HG02759 (cell line): ENCODE measurements at regions not wholly inside any gene's neighbourhood (a gene's known extent, or its start where the extent isn't known, plus 50 kb on each side); places are given as distances from the start of the nearest gene placed in this dataset.

Experiments
- ATAC-seq: cut with Tn5 transposase; IDR thresholded peaks from one replicate; pipeline ENCODE4 v1.9.1; 2021; ENCODE audit warnings: mild to moderate bottlenecking, moderate library complexity; ENCODE audit not compliant: unreplicated experiment

GRCh38 chr16:79691007-79691406 is 90.5 kb upstream of the MAF start:
- ATAC-seq = no peak

- ATAC-seq = no peak
These were observed 89.6 kb upstream of the MAF start for GRCh38 chr16:79690159-79690558.

DNA sequence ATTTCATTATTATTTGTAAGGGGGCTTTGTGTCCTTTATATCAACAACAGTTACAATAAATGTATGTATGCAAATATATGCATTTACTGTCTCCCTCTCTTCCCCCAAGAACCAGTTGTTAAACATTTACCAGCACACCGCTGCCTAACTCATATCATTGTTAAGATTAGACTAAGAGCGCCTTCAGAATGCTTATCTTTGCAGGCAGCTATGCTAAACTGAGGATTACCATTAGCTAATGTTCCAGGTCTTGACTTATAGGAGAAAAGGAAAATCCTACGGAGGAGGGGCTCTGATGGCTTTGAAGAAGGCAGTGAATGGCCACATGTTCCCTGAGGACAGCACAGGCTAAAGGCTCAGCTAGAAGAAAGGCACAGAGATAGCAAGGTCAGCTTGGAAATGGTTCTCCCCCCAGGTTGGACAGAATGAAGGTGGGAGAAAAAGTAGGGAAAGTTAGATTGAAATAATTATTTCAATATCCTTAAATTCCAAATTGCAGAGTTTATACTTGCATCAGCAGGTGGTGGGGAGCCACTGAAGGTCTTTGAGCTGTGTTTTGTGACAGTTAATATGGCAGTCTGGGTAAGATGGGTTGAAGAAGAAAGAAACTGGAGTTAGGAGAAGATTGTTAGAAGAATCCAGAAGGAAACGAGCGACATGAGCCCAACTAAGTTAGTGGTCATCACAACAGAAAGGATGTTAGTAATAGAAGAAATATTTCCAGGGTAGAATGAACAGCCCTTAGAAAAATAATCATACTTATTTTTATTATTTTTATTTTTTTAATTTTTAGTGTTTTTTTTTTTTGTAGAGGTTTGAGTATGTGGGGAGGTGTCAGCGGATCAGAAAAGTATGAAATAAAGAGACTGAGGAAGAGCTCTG is 87.0 kb upstream of the MAF start:
- ATAC-seq = no peak

GRCh38 chr16:79685871-79686270 is 85.3 kb upstream of the MAF start:
- ATAC-seq = no peak

- no peak for ATAC-seq
These were observed 78.8 kb upstream of the MAF start for GRCh38 chr16:79679334-79679733.

DNA sequence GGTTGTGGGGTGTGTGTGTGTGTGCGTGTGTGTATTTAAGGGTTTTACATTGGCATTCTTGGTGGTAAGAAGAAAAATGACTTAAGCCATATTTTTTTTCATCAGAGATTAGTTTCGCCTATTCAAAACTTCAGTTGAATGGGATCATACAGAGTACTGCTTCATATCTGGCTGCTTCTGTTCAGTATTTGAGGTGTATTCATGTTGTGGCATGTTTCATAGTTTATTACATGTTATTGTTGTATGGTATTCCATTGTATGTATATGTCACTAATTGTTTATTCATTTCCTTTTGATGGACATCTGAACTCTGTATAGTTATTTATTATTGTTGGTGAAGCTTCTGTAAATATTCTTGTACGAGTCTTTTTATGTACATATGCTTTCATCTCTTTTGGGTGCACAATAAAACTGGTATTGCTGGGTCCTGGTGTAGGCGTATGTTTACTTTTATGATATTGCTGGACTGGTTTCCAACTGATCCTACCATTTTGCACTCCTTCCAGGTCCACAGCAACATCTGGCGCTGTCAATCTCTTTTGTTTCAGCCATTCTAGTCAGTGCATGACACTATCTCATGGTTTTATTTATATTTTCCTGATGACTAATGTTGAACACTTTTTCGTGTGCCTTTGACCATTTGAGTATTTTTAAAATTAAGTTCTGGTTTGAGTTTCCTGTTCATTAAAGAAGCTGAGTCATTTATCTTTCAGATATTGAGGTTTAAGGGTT is 77.4 kb upstream of the MAF start:
- ATAC-seq = no peak

DNA sequence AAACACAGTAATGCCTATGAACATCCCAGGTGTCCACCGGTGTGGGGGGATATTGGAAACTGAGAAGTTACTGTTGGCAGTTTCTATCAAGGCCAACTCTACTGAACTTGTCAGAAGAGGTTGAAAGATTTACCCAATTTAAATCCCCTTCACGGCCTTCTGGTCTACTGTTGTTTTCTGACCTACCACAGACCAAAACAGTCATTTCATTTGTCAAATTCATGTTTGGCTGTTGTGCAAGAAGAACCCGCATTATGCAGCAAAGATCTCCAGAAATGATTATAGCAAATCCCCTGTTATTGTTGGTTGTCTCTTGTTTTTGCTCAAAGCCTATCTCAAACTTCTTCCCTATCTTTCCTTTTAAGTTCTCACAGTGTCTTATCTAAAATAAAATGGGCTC is 73.1 kb upstream of the MAF start:
- no peak for ATAC-seq

GRCh38 chr16:79672524-79672923 is 72.0 kb upstream of the MAF start:
- no peak for ATAC-seq

- no peak for ATAC-seq
These were observed 68.0 kb upstream of the MAF start for GRCh38 chr16:79668502-79668901.

DNA sequence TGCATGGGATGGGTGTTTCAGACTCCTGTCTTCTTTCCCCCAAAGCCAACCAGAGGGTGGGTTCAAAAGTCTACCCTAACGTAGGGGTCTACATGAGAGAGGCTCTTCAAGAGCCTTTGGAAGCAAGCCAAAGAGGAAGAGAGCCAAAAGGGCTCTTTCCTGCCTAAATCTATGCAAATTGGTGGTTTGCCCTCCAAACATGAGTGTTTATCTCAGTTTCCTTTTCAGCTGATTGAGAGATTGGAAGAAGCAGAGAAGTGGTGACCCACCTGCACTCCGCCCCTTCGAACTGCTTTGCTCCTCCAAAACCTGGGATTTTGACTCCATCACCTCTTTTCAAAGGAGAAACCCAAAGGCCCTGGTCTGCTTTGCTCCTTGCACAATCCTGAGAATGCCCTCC is 65.4 kb upstream of the MAF start:
- no peak for ATAC-seq

- no peak for ATAC-seq
These were observed 63.9 kb upstream of the MAF start for GRCh38 chr16:79664407-79664806.

DNA sequence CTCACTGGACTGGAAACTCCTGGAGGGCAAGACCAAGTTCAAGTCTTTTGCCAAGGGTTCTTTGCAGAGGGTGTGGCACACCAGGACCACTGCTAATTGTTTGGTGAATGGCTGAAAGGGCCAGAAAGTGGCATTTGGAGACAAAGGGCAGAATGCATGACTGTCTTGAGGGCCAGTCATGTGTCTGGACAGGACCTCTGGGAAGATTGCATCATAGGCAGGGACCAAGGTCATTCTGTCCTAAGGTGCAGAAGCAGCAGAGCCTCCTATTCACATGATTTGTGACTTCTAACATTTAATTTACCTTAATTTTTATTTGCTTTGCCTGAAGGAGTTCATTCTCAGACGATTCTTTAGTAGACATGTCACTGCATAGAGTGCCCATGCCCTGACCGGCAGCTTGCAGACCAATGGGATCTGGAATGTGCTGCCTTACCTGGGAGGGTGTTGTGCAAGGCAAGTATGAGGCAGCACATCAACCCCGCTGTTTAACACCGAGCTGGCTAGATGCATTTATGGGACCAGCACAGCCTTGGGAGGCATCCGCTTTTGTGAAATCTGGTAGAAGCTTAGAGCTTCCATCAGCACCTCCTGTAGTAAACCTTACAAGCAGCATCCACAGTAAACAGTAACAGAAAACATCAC is 62.3 kb upstream of the MAF start:
- no peak for ATAC-seq

- no peak for ATAC-seq
These were observed 61.6 kb upstream of the MAF start for GRCh38 chr16:79662122-79662521.

DNA sequence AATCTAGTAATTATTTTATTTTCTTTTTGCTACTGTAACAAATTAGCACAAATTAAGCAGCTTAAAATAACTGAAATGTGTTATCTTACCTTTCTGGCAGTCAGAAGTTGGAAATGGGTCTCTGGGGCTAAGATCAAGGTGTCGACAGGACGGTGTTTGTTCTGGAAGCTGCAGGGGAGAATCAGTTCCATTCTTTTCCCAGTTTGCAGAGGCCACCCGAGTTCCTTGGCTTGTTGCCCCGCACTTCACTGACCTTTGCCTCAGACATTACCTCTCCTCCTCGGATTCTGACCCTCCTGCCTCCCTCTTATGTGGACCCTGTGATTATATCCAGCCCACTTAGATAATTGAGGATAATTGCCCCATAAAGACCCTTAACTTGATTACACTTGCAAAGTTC is 61.0 kb upstream of the MAF start:
- no peak for ATAC-seq

DNA sequence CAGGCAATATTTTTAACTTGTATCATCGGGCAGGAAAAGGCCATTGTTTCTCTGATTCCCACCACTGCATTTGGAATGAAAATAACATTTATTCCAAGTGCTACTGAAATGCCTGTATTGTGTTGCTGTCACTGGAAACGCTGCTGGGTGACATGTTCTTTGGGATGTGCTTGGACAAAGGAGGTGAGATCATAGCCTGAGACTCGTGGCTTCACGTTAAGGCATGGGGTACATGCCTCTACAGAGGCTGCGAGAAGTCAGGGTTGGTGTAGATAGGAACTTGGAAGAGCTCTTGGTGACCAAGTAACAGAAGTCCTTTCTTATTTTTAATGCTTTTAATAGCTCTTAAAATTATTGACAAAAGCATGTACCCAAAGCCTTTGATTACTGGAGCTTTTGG is 58.8 kb upstream of the MAF start:
- ATAC-seq = no peak

DNA sequence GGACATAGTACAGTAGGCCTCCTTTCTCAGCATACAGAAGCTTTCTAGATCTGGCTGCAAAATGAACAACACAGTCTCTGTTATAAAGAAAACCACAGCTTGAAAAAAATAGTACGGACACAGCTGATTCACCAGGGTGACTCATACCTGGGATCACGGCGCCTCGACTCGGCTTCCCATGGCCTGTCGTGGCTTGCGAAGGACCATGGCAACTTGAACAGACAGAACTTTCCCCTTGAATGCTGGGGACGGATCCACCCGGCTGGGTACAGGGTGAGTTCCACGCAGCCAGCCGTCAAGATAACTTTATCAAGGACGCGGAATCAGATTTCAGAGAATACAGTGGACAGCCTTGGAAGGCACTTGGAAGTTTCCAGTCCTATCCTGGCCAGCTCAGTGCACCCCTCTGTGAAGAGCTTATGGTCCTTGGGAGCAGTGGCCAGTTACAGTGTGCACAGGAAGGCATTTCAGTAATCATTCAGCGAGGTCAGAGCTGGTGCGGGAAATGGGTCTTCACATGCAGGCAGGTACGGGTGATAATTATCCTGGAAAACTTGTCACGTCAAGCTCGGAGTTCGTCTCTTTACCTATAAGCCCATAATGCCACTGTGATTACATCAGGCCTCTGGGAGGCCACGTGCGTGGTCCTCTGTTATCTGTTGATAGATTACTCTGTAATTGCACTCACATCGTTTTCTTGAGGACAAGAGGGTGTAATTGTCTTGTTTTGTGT is 57.9 kb upstream of the MAF start:
- ATAC-seq = no peak

DNA sequence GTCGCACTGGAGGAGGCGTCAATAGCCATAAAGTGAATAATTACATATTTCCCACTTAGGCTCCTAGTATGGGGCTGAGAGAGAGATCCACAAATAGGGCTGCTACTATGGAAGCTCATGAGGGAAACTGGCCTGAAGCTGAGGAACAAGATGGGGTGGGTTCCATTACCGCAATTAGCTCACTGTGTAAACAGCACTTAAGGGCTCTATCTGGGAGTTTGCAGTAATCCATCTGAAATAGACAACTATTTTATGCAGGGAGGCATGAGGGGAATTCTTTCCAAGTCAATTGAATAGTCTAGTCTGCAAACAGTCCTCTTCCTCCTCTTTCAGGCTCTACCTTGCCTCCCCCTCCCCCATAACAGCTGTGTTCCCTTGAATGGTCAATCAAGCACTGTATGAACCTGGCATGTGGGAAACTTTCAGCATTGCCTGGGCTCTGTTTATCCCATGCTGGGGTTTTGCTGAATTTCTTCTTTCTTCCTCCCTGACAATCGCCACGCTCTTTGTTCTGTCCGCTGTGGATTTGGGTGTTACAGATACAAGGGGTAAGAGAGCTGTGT is 56.1 kb upstream of the MAF start:
- no peak for ATAC-seq

DNA sequence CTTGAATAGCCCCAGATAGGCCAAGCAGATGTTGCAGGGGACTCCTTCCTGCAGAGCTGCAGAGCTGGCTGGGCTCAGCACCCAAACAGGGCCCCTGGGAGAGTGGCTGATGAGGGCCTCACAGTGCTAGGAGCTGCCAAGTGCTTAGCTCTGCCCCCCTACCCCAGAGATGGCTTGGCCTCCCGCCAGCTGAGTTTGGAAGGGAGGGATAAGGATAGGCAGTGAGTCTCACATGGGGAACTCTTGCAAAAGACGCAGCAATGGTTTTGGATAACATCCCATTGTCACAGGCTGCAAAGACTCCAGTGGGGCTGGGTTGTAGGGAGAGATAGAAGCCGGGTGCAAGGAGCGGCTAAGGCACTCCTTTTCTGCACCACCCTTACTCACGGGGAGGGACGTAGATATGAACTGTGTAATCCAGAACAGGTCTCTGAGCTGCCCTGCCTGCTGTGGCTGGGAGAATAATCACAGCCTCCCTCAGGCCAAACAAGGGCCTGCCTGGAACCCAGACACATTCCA is 52.9 kb upstream of the MAF start:
- no peak for ATAC-seq

DNA sequence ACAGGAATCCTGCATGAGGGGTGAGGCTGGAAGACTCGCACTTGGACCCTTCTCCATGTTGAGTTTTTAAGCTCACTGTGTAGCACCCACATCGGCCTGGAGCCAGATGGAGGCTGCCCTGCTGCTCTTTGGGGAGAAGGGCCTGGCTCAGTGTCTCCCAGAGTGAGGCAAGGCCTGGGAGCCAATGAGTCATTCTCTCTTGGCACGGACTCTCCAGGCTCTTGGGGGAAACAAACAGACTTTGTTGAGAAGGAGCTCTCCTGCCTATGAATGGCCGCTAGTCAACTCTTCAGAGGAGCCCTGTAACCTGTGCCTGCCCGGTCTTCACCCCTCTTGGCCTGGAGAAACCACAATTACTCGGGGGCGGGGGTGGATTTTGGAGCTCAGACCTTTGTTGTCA is 50.8 kb upstream of the MAF start:
- no peak for ATAC-seq
